ENCODE measurements at regions not wholly inside any gene's neighbourhood (a gene's known extent, or its start where the extent isn't known, plus 50 kb on each side); places are given as distances from the start of the nearest gene placed in this dataset.

- Histone ChIP-seq H2BK12ac (ENCODE audit: low read length) (no peak overlapping the region), H2AFZ (ENCODE audit: low read length) (no peak overlapping the region), H3K4me1 (ENCODE audit: control insufficient read depth in 2 of 2, insufficient read depth in 1 of 2, low read depth in 1 of 2, low read length in 2 of 2) (no peaks in the 10 kb centered on the region), H3K18ac (ENCODE audit: low read length) (no peak overlapping the region), H3K23ac (ENCODE audit: low read depth, low read length, poor library complexity) (no peak overlapping the region), H3K9me3 (replicated peaks in 1 of 2; ENCODE audit: control insufficient read depth in 2 of 2, insufficient read depth in 1 of 2, low read depth in 1 of 2, low read length in 2 of 2) (no peaks in the 10 kb centered on the region), H3K14ac (ENCODE audit: low read length) (no peak overlapping the region), H3K79me1 (ENCODE audit: low read depth, low read length) (no peaks in the 10 kb centered on the region), H4K91ac (ENCODE audit: low read depth, low read length, poor library complexity) (no peak overlapping the region), H3K9ac (ENCODE audit: low read depth, low read length, poor library complexity) (no peak overlapping the region), H2BK5ac (ENCODE audit: low read length) (no peak overlapping the region), H2BK120ac (ENCODE audit: low read depth, low read length) (no peak overlapping the region), H3K4ac (ENCODE audit: low read length) (no peak overlapping the region), H3K27me3 (ENCODE audit: control insufficient read depth in 3 of 3, insufficient read depth in 3 of 3, low read depth in 1 of 3, low read length in 3 of 3) (no peaks in the 10 kb centered on the region), H3K36me3 (replicated peaks in 1 of 2; ENCODE audit: control insufficient read depth in 2 of 2, insufficient read depth in 2 of 2, low read length in 2 of 2) (no peaks in the 10 kb centered on the region), H2BK15ac (ENCODE audit: low read length) (no peak overlapping the region), H2AK5ac (ENCODE audit: low read depth, low read length) (no peak overlapping the region), H3K27ac (replicated peaks; ENCODE audit: low read length) (no peak overlapping the region), H3K4me2 (ENCODE audit: insufficient read depth, low read length, poor library complexity, severe bottlenecking) (no peak overlapping the region), H3K4me3 (ENCODE audit: low read length in 2 of 2) (no peak overlapping the region), H4K8ac (ENCODE audit: low read depth, low read length) (no peak overlapping the region)
- DNase-seq (ENCODE audit: low spot score), result no peak
- no CpG with 5 or more reads among the region's 1 CpG for WGBS, 2 donors (ENCODE audit: extremely low coverage in 2 of 2, insufficient read length in 2 of 2, insufficient replicate concordance in 1 of 2)
Measured at GRCh38 chr5:155833287-155833686, 493.7 kb upstream of the SGCD start.

DNA sequence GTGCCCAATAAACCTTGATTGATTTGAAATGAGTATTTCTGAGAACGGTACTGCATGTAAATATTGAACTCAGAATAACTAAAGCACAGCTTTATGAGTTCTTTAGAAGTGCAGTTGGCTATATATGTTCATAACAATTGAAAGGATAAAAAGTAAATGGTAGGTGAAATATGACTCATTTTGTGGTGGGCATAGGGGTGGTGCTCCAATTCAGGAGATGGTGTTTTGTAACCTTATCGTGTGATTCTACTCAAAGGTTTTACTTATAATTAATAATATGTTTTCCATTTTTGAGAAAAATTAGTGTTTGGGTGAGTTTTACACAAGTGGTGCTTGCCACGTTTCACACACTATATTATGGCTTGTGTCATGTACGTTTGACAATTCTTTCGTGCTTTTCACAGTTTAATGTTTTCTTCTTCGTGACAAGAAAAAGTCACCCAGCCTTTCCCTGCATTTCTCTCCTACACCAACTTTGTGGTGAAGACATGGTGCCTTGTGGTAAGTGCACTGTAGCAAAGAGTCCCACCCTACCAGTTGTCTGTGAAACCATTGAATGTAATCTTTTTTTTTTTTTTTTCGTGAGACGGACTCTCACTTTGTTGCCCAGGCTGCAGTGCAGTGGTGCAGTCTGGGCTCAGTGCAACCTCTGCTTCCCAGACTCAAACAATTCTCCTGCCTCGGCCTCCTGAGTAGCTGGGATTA is 492.5 kb upstream of the SGCD start:
- H3K18ac ChIP-seq (ENCODE audit: low read length), result no peak overlapping the region
- H3K27me3 ChIP-seq (ENCODE audit: control insufficient read depth in 3 of 3, insufficient read depth in 3 of 3, low read depth in 1 of 3, low read length in 3 of 3), result no peaks in the 10 kb centered on the region
- no peak overlapping the region for H2BK120ac ChIP-seq (ENCODE audit: low read depth, low read length)
- no peak overlapping the region for H3K4ac ChIP-seq (ENCODE audit: low read length)
- no peak overlapping the region for H2BK15ac ChIP-seq (ENCODE audit: low read length)
- H3K36me3 ChIP-seq (replicated peaks in 1 of 2; ENCODE audit: control insufficient read depth in 2 of 2, insufficient read depth in 2 of 2, low read length in 2 of 2), result no peaks in the 10 kb centered on the region
- H2BK12ac ChIP-seq (ENCODE audit: low read length), result no peak overlapping the region
- H3K9me3 ChIP-seq (replicated peaks in 1 of 2; ENCODE audit: control insufficient read depth in 2 of 2, insufficient read depth in 1 of 2, low read depth in 1 of 2, low read length in 2 of 2), result no peaks in the 10 kb centered on the region
- no peaks in the 10 kb centered on the region for H3K79me1 ChIP-seq (ENCODE audit: low read depth, low read length)
- H3K23ac ChIP-seq (ENCODE audit: low read depth, low read length, poor library complexity), result no peak overlapping the region
- no peak overlapping the region for H4K91ac ChIP-seq (ENCODE audit: low read depth, low read length, poor library complexity)
- no peaks in the 10 kb centered on the region for H3K4me1 ChIP-seq (ENCODE audit: control insufficient read depth in 2 of 2, insufficient read depth in 1 of 2, low read depth in 1 of 2, low read length in 2 of 2)
- no peak overlapping the region for H3K4me3 ChIP-seq (ENCODE audit: low read length in 2 of 2)
- no peak overlapping the region for H3K27ac ChIP-seq (replicated peaks; ENCODE audit: low read length)
- no peak overlapping the region for H2AK5ac ChIP-seq (ENCODE audit: low read depth, low read length)
- H3K9ac ChIP-seq (ENCODE audit: low read depth, low read length, poor library complexity), result no peak overlapping the region
- no peak for DNase-seq (ENCODE audit: low spot score)
- H2AFZ ChIP-seq (ENCODE audit: low read length), result no peak overlapping the region
- no peak overlapping the region for H2BK5ac ChIP-seq (ENCODE audit: low read length)
- WGBS, 2 donors (ENCODE audit: extremely low coverage in 2 of 2, insufficient read length in 2 of 2, insufficient replicate concordance in 1 of 2), result no CpG with 5 or more reads among the region's 9 CpGs
- H3K4me2 ChIP-seq (ENCODE audit: insufficient read depth, low read length, poor library complexity, severe bottlenecking), result no peak overlapping the region
- no peak overlapping the region for H3K14ac ChIP-seq (ENCODE audit: low read length)
- no peak overlapping the region for H4K8ac ChIP-seq (ENCODE audit: low read depth, low read length)

- Histone ChIP-seq H3K36me3 (replicated peaks in 1 of 2; ENCODE audit: control insufficient read depth in 2 of 2, insufficient read depth in 2 of 2, low read length in 2 of 2) (no peaks in the 10 kb centered on the region), H3K4me1 (ENCODE audit: control insufficient read depth in 2 of 2, insufficient read depth in 1 of 2, low read depth in 1 of 2, low read length in 2 of 2) (no peaks in the 10 kb centered on the region), H2AK5ac (ENCODE audit: low read depth, low read length) (no peak overlapping the region), H2BK120ac (ENCODE audit: low read depth, low read length) (no peak overlapping the region), H2AFZ (ENCODE audit: low read length) (no peak overlapping the region), H4K91ac (ENCODE audit: low read depth, low read length, poor library complexity) (no peak overlapping the region), H3K9me3 (replicated peaks in 1 of 2; ENCODE audit: control insufficient read depth in 2 of 2, insufficient read depth in 1 of 2, low read depth in 1 of 2, low read length in 2 of 2) (no peaks in the 10 kb centered on the region), H2BK12ac (ENCODE audit: low read length) (no peak overlapping the region), H2BK5ac (ENCODE audit: low read length) (no peak overlapping the region), H3K79me1 (ENCODE audit: low read depth, low read length) (no peaks in the 10 kb centered on the region), H3K27ac (replicated peaks; ENCODE audit: low read length) (no peak overlapping the region), H3K4me2 (ENCODE audit: insufficient read depth, low read length, poor library complexity, severe bottlenecking) (no peak overlapping the region), H3K4me3 (ENCODE audit: low read length in 2 of 2) (no peak overlapping the region), H3K9ac (ENCODE audit: low read depth, low read length, poor library complexity) (no peak overlapping the region), H3K4ac (ENCODE audit: low read length) (no peak overlapping the region), H3K18ac (ENCODE audit: low read length) (no peak overlapping the region), H4K8ac (ENCODE audit: low read depth, low read length) (no peak overlapping the region), H3K14ac (ENCODE audit: low read length) (no peak overlapping the region), H3K23ac (ENCODE audit: low read depth, low read length, poor library complexity) (no peak overlapping the region), H2BK15ac (ENCODE audit: low read length) (no peak overlapping the region), H3K27me3 (ENCODE audit: control insufficient read depth in 3 of 3, insufficient read depth in 3 of 3, low read depth in 1 of 3, low read length in 3 of 3) (no peaks in the 10 kb centered on the region)
- DNase-seq (ENCODE audit: low spot score), result no peak
- no CpG with 5 or more reads among the region's 4 CpGs for WGBS, 2 donors (ENCODE audit: extremely low coverage in 2 of 2, insufficient read length in 2 of 2, insufficient replicate concordance in 1 of 2)
Measured at GRCh38 chr5:155836089-155836803, 490.7 kb upstream of the SGCD start.

DNA sequence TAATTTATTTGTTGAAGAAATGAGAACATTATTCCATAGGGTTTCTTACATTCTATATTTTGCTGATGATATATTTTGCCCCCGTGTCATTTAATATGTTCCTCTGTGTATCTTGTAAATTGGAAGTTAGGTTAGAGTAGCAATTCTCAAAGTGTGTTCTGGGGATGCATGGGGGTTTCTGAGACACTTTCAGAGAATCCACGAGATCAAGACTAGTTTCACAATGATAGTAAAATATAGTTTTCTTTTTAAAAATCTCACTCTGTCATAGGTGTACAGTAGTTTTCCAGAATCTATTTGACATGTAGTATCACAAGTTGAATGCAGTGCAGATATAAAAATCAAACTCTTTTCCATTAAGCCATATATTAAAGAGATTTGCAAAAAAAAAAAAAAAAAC is 488.6 kb upstream of the SGCD start:
- no peak overlapping the region for H3K14ac ChIP-seq (ENCODE audit: low read length)
- no peak overlapping the region for H3K4ac ChIP-seq (ENCODE audit: low read length)
- no peak overlapping the region for H2AFZ ChIP-seq (ENCODE audit: low read length)
- H2BK12ac ChIP-seq (ENCODE audit: low read length), result no peak overlapping the region
- no peak overlapping the region for H2AK5ac ChIP-seq (ENCODE audit: low read depth, low read length)
- WGBS, 2 donors (ENCODE audit: extremely low coverage in 2 of 2, insufficient read length in 2 of 2, insufficient replicate concordance in 1 of 2), result no CpG with 5 or more reads among the region's 2 CpGs
- H3K4me2 ChIP-seq (ENCODE audit: insufficient read depth, low read length, poor library complexity, severe bottlenecking), result no peak overlapping the region
- H3K79me1 ChIP-seq (ENCODE audit: low read depth, low read length), result no peaks in the 10 kb centered on the region
- no peaks in the 10 kb centered on the region for H3K4me1 ChIP-seq (ENCODE audit: control insufficient read depth in 2 of 2, insufficient read depth in 1 of 2, low read depth in 1 of 2, low read length in 2 of 2)
- no peak overlapping the region for H3K27ac ChIP-seq (replicated peaks; ENCODE audit: low read length)
- no peak overlapping the region for H3K4me3 ChIP-seq (ENCODE audit: low read length in 2 of 2)
- H2BK120ac ChIP-seq (ENCODE audit: low read depth, low read length), result no peak overlapping the region
- no peaks in the 10 kb centered on the region for H3K9me3 ChIP-seq (replicated peaks in 1 of 2; ENCODE audit: control insufficient read depth in 2 of 2, insufficient read depth in 1 of 2, low read depth in 1 of 2, low read length in 2 of 2)
- no peak overlapping the region for H2BK5ac ChIP-seq (ENCODE audit: low read length)
- H4K91ac ChIP-seq (ENCODE audit: low read depth, low read length, poor library complexity), result no peak overlapping the region
- H3K18ac ChIP-seq (ENCODE audit: low read length), result no peak overlapping the region
- H3K9ac ChIP-seq (ENCODE audit: low read depth, low read length, poor library complexity), result no peak overlapping the region
- DNase-seq (ENCODE audit: low spot score), result no peak
- no peaks in the 10 kb centered on the region for H3K27me3 ChIP-seq (ENCODE audit: control insufficient read depth in 3 of 3, insufficient read depth in 3 of 3, low read depth in 1 of 3, low read length in 3 of 3)
- no peak overlapping the region for H4K8ac ChIP-seq (ENCODE audit: low read depth, low read length)
- no peak overlapping the region for H2BK15ac ChIP-seq (ENCODE audit: low read length)
- no peaks in the 10 kb centered on the region for H3K36me3 ChIP-seq (replicated peaks in 1 of 2; ENCODE audit: control insufficient read depth in 2 of 2, insufficient read depth in 2 of 2, low read length in 2 of 2)
- H3K23ac ChIP-seq (ENCODE audit: low read depth, low read length, poor library complexity), result no peak overlapping the region
